Activated CD4-positive, alpha-beta T cell treated with anti-CD3 and anti-CD28 coated beads for 36 hours (primary cell): ENCODE measurements at regions not wholly inside any gene's neighbourhood (a gene's known extent, or its start where the extent isn't known, plus 50 kb on each side); places are given as distances from the start of the nearest gene placed in this dataset.
"Not testable (repeated sequence)": the region's sequence is repeated elsewhere in the genome, so short reads cannot be mapped to it uniquely, and the experiment has no call there.

Experiments used
- ATAC-seq: fragments of 200-7000 bp; cut with Tn5 transposase; one replicate; pipeline ENCODE4 v1.10.0; 2021; ENCODE audit warnings: mild to moderate bottlenecking, moderate library complexity
- CTCF ChIA-PET: fragments of 350-600 bp; sonication (Branson Sonifier 250); formaldehyde crosslinking; loops from one replicate; lab custom pipeline; 2021; ENCODE audit warnings: antibody characterized with exemption; lab: Charles Lee
- POLR2A ChIA-PET: fragments of 350-600 bp; sonication (Branson Sonifier 250); formaldehyde crosslinking; loops from one replicate; lab custom pipeline; 2021; ENCODE audit warnings: antibody characterized with exemption, inconsistent platforms; lab: Charles Lee
- DNase-seq: peaks from one replicate; pipeline ENCODE4 v3.0.0-alpha.2; 2020
- H3K27ac Mint-ChIP-seq: one replicate; pipeline ENCODE4 v1.8.0; 2021; ENCODE audit warnings: mixed read lengths
- H3K27me3 Mint-ChIP-seq: one replicate; pipeline ENCODE4 v1.8.0; 2021; ENCODE audit warnings: mixed read lengths
- H3K36me3 Mint-ChIP-seq: one replicate; pipeline ENCODE4 v1.8.0; 2021; ENCODE audit warnings: low read depth, mixed read lengths
- H3K4me1 Mint-ChIP-seq: one replicate; pipeline ENCODE4 v1.8.0; 2021; ENCODE audit warnings: mixed read lengths
- H3K4me3 Mint-ChIP-seq: one replicate; pipeline ENCODE4 v1.8.0; 2021; ENCODE audit warnings: mild to moderate bottlenecking, moderate library complexity, mixed read lengths
- H3K9me3 Mint-ChIP-seq: one replicate; pipeline ENCODE4 v1.8.0; 2021; ENCODE audit warnings: low read depth, mixed read lengths
- intact Hi-C, 2 experiments: fragments of 100-400 bp; cut with DNase I in 1 of 2; cut with micrococcal nuclease in 1 of 2; formaldehyde crosslinking; loops; one replicate each; pipeline versions ENCODE4 v1.14.2 to v1.15.1; 2022 to 2024; cut with DNase I, micrococcal nuclease

DNA sequence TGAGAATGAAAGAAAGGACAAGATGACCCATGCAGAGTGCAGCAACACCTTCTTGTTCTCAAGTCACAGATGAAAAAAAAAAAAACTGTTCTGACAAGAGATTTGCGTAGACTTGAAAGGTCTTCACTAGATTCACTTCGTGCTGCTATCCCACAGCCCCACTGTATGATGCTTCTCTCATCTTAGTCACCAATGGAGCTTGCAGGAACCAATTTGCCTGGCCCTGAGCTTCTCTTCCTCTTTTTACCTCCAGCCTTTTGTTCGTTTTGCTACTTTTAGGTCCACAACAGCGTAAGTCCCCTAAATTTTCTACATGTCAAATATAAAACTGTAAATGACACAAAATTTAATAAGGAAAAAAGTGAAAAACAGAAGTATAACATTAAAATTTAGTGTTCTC lies 107.9 kb upstream of the NAP1L1 start:
- Mint-ChIP-seq H3K36me3 (no peaks in the 10 kb centered on the region), H3K27ac (no peak overlapping the region), H3K27me3 (peaks cover 26% of the 10 kb centered on the region), H3K4me3 (no peak overlapping the region), H3K9me3 (peaks cover under 1% of the 10 kb centered on the region), H3K4me1 (peaks cover 2% of the 10 kb centered on the region)
- POLR2A ChIA-PET: no interaction called here
- ATAC-seq (no peak), DNase-seq (no peak)
- intact Hi-C loops: no loop called here
- CTCF ChIA-PET: interaction anchor here (1.1 kb wide), 1 partner anchor 15 kb away, joined by 3 read pairs; no protein-coding TSS in a partner anchor

DNA sequence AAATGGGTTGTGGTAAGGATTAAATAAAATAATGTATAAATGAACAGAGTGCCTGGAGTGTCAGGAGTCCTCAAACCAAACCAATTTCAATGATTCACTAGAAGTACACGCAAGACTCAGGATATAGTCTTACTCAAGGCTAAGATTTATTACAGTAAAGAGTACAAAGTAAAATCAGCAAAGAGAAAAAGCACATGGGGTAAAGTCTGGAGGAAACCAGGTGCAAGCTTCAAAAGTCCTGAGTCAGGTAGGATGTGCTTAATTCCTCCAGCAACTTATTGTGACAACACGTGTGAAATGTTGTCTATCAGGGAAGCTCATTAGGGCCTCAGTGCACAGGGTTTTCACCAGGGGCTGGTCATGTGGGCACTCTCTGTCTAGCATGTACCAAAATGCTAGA lies 105.8 kb upstream of the NAP1L1 start:
- no peaks in the 10 kb centered on the region for H3K9me3 Mint-ChIP-seq
- ATAC-seq: no peak
- CTCF ChIA-PET: no interaction called here

DNA sequence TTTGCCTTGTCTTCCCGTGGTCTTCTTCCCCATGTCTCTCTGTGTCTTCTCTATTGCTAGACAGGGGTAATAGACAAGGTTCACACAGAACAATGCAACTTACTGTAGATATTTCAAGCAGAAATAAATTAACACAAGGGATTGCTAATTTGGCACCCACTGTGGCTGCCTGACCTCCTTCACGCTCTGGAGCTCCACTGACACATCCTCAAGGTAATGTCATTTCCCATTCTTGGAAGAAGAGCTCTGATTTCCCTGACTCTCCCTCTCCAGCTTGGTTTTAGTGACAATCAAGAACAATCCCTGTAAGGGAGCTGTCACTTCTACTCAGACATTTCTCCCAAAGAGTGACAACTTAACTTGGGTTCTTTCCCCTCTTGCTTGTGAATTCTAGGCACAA lies 105.4 kb upstream of the NAP1L1 start:
- CTCF ChIA-PET: interaction anchor here (0.6 kb wide), 1 partner anchor 158 kb away, joined by 3 read pairs; the partner anchor contains the start of gene BBS10
- DNase-seq (no peak), ATAC-seq (no peak)
- intact Hi-C loops: no loop called here
- Mint-ChIP-seq H3K4me1 (no peaks in the 10 kb centered on the region), H3K27me3 (peaks cover 36% of the 10 kb centered on the region), H3K9me3 (no peaks in the 10 kb centered on the region), H3K4me3 (no peak overlapping the region), H3K36me3 (no peaks in the 10 kb centered on the region), H3K27ac (no peak overlapping the region)
- POLR2A ChIA-PET: no interaction called here

More for the DNA sequence above, 105.8 kb upstream of the NAP1L1 start:
- no peaks in the 10 kb centered on the region for H3K4me1 Mint-ChIP-seq
- no peak overlapping the region for H3K27ac Mint-ChIP-seq
- H3K27me3 Mint-ChIP-seq: peaks cover 39% of the 10 kb centered on the region
- H3K4me3 Mint-ChIP-seq: no peak overlapping the region
- H3K36me3 Mint-ChIP-seq: no peaks in the 10 kb centered on the region
- intact Hi-C loops: no loop called here
- POLR2A ChIA-PET: no interaction called here
- DNase-seq: no peak

DNA sequence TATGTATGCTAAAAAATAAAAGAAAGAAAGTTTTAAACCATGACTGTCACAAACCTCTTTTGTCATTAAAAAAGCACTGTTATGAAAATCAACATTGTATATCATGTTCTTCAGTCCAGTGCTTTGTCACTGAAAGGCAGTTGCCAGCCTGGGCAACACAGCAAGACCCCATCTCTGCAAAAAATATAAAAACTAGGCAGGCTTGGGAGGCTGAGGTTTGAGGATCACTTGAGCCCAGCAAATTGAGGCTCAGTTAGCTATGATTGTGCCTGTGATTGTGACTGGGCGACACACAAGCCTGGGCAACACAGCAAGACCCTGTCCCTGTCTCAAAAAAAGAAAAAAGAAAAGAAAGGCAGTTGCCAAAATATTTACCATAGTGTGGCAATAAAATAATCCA lies 102.7 kb upstream of the NAP1L1 start:
- no peak for DNase-seq
- intact Hi-C loops: no loop called here
- no peaks in the 10 kb centered on the region for H3K36me3 Mint-ChIP-seq
- peaks cover 12% of the 10 kb centered on the region for H3K4me1 Mint-ChIP-seq
- H3K27ac Mint-ChIP-seq: no peak overlapping the region
- ChIA-PET CTCF (no interaction called here), POLR2A (no interaction called here)
- no peaks in the 10 kb centered on the region for H3K9me3 Mint-ChIP-seq
- no peak for ATAC-seq
- H3K4me3 Mint-ChIP-seq: no peak overlapping the region
- H3K27me3 Mint-ChIP-seq: peaks cover 35% of the 10 kb centered on the region

DNA sequence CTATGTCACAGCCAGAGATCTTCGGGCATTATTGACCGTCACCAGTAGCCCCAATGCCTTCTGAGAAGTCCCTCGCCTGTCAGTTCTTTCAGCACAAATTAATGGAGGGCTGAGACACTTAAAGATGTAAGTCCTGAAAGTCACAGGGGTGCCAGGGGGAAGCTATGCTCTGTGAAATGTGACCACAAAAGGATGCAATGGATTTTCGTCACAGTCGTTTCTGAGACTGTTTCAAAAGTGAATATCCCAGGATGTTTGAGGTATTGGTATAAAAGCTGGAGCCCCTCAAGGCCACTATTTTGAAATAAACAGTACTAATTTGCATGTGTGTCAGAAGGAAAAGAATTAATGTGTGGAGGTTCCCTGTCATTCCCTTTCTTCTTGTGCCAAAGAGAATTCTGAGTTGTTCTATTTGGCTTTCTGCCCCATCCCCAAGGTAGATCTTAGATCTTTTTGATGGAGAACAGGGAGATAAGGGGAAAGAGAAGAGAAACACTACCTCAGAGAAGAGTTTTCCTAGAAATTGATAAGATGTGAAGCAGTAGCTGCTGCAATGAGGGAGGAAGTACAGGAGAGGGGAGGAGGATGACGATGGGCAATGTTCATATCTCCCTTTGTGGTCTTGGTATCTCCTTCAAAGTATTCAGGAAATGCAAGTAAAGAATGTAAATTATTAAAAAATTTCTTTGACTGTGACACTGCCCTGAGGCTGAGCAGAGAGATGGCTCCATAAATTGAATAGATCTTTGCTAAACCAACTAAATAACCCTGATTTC lies 101.8 kb upstream of the NAP1L1 start:
- Mint-ChIP-seq H3K4me1 (peaks cover 12% of the 10 kb centered on the region), H3K4me3 (no peak overlapping the region), H3K9me3 (no peaks in the 10 kb centered on the region), H3K27ac (no peak overlapping the region), H3K36me3 (no peaks in the 10 kb centered on the region), H3K27me3 (peaks cover 37% of the 10 kb centered on the region)
- DNase-seq (no peak), ATAC-seq (no peak)
- intact Hi-C loops: no loop called here
- CTCF ChIA-PET: no interaction called here
- POLR2A ChIA-PET: no interaction called here

DNA sequence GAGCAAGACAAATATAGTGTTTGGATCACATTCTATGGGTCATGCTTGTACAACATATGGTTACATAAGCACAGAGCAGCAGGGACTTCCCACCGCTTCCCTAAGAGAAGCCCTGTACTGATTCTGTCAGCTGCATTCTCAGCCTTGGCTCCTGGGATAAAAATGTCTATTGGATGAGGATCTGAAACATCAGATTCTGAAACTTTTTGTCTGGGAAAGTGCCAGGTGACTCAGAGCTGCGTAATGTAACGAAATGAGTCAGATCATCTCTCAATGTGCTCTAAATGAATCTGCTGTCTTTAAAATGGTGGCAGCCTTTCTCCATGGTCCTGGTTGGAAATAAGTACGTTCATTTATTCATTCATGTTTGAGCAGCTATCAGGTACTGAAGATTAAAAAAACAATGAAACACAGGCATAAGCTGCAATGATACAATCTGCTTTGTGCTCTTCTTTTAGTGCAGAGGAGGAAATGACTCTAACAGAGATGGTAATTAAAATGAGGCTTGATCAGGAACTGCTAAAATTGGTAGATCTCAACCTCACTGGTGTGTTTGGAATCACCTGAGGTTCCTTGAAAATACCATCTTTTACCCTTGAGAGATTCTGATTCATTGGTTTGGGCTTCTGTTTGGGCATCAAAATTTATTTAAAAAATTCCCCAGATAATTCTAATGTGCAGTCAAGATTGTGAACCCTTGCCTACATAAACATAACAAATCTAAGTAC lies 99.1 kb upstream of the NAP1L1 start:
- Mint-ChIP-seq H3K27ac (peak overlapping the region; percentile 68), H3K9me3 (no peaks in the 10 kb centered on the region), H3K36me3 (no peaks in the 10 kb centered on the region), H3K4me3 (no peak overlapping the region), H3K27me3 (peaks cover 49% of the 10 kb centered on the region), H3K4me1 (peaks cover 12% of the 10 kb centered on the region)
- ChIA-PET POLR2A (interaction anchor here (1.2 kb wide), 1 partner anchor 25 kb away, joined by 6 read pairs; no protein-coding TSS in a partner anchor), CTCF (no interaction called here)
- intact Hi-C loops: loop anchor here (1.0 to 5.0 kb wide), 6 partner anchors 24 to 274 kb away; no protein-coding TSS in a partner anchor
- ATAC-seq: peak; percentile 94
- DNase-seq: peak; percentile 75

DNA sequence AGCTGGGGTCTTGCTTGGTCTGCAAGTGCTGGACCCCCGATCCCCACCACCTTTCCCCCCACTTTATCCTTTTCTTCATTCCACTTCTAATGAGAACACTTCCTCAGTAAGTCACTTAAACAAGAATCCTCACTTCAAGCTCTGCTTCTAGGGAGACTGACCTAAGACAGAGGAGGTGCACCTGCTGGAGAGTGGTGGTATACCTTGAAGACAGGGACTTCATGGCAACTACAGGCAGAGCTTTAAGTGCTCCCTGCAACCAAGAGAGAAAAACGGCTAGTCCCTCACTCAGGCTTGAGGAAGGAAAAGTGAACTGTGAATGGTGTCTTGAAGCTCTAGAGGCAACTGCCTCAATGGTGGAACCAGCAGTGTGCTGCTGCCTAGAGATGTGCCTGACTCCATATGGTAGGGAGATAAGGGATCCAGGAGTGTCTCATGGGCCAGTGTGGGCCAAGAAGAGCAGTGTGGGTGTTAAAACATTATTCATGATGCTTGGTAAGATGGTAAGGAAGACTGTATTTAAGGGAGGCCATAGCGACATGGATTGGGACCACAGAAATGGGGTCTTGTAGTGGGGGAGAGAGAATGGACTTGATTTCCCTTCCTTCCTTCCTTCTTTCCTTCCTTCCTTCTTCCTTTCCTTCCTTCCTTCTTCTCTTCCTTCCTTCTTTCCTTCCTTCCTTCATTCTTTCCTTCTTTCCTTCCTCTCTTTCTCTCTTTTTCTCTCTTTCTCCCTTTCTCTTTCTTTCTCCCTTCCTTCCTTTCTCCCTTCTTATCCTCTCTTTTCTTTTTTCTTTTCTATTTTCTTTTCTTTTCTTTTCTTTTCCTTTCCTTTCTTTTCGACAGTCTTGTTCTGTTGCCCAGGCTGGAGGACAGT lies 96.2 kb upstream of the NAP1L1 start:
- ATAC-seq (no peak), DNase-seq (no peak)
- Mint-ChIP-seq H3K27me3 (peaks cover 37% of the 10 kb centered on the region), H3K9me3 (no peaks in the 10 kb centered on the region), H3K4me3 (no peak overlapping the region), H3K36me3 (no peaks in the 10 kb centered on the region), H3K4me1 (peaks cover 12% of the 10 kb centered on the region), H3K27ac (no peak overlapping the region)
- ChIA-PET CTCF (interaction anchor here (0.7 to 1.3 kb wide), 2 partner anchors 21 to 292 kb away, joined by 3 to 4 read pairs; no protein-coding TSS in a partner anchor), POLR2A (no interaction called here)
- intact Hi-C loops: loop anchor here in 1 of 2 experiments (5.0 kb wide), 1 partner anchor 277 kb away; no protein-coding TSS in a partner anchor

DNA sequence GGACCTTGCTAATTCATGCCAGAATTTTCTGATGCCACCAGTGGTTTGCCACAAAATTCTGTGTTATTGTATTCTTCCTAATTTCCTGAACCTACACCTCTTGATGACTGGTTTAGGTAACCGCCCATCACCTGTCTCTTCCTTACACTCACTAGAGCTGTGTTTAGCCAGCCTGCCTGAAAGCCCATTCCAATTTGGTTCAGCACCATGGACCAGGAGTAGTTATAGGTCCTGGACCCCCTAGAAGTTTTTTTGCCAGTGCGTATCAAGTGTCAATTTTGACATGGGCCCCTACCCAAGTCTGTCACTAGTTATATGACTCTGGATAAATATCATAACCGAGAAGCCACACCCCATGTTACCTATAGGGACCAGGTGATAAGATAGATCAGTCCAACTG lies 94.0 kb upstream of the NAP1L1 start:
- no peak overlapping the region for H3K4me3 Mint-ChIP-seq
- DNase-seq: no peak
- H3K36me3 Mint-ChIP-seq: no peaks in the 10 kb centered on the region
- CTCF ChIA-PET: no interaction called here
- intact Hi-C loops: no loop called here
- H3K27me3 Mint-ChIP-seq: peaks cover 36% of the 10 kb centered on the region
- POLR2A ChIA-PET: no interaction called here
- H3K27ac Mint-ChIP-seq: no peak overlapping the region
- H3K9me3 Mint-ChIP-seq: no peaks in the 10 kb centered on the region
- peaks cover 6% of the 10 kb centered on the region for H3K4me1 Mint-ChIP-seq
- no peak for ATAC-seq

DNA sequence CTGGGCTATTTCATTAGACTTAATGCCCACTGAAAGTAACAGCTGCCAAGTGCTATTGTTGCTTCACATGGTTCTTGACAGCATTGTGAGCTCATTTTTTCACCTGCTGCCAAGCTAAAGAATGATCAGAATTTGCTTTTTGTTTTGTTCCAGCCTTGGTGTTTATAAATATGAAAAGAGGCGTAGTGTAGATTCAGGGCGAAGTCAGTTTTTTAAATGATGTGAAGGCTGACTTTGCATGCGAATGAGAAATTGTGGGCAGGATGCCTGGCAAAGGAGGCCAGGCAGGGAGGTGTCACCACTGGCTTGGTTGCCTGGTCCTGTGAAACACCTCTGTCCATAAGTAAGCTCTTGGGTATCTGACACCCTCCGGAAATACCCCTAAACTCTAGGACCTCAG lies 93.3 kb upstream of the NAP1L1 start:
- H3K27ac Mint-ChIP-seq: no peak overlapping the region
- H3K9me3 Mint-ChIP-seq: no peaks in the 10 kb centered on the region
- DNase-seq (no peak), ATAC-seq (no peak)
- H3K27me3 Mint-ChIP-seq: peaks cover 34% of the 10 kb centered on the region
- no peak overlapping the region for H3K4me3 Mint-ChIP-seq
- H3K4me1 Mint-ChIP-seq: peaks cover 2% of the 10 kb centered on the region
- POLR2A ChIA-PET: no interaction called here
- no peaks in the 10 kb centered on the region for H3K36me3 Mint-ChIP-seq
- intact Hi-C loops: no loop called here
- CTCF ChIA-PET: interaction anchor here (1.3 kb wide), 1 partner anchor 15 kb away, joined by 3 read pairs; no protein-coding TSS in a partner anchor

DNA sequence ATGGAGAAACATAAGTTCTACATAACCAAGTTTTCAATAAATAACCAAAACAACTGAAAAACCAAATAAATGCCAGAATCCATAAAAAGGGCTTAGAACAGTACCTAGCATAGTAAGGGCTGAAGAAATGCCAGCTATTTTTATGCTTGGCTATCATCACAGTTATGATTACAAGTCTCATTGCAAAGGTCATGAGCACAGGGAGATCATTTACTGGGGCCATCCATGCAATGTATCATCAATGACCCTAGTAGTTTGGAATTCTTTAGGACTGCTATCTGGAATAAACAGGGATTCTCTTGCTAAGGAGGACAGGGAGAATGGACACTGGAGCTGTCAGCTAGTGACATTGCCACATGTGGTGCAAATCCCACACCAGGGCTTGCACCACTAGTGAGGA lies 92.5 kb upstream of the NAP1L1 start:
- ChIA-PET CTCF (interaction anchor here (1.3 kb wide), 1 partner anchor 15 kb away, joined by 3 read pairs; no protein-coding TSS in a partner anchor), POLR2A (no interaction called here)
- ATAC-seq: no peak
- H3K4me1 Mint-ChIP-seq: no peaks in the 10 kb centered on the region
- no peaks in the 10 kb centered on the region for H3K9me3 Mint-ChIP-seq
- H3K36me3 Mint-ChIP-seq: no peaks in the 10 kb centered on the region
- intact Hi-C loops: no loop called here
- no peak for DNase-seq
- H3K4me3 Mint-ChIP-seq: no peak overlapping the region
- peaks cover 33% of the 10 kb centered on the region for H3K27me3 Mint-ChIP-seq
- no peak overlapping the region for H3K27ac Mint-ChIP-seq

DNA sequence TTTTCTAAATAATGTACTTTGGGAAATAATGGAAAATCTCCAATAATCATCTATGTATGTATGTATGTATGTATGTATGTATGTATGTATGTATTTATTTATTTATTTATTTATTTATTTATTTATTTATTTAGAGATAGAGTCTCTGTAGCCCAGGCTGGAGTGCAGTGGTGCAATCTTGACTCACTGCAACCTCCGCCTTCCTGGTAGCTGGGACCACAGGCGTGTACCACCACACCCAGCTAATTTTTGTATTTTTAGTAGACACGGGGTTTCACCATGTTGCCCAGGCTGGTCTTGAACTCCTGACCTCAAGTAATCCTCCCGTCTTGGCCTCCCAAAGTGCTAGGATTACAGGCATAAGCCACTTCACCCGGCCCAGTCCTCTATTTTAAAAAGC lies 91.5 kb upstream of the NAP1L1 start:
- H3K36me3 Mint-ChIP-seq, intact Hi-C loops, ATAC-seq, DNase-seq, H3K9me3 Mint-ChIP-seq, POLR2A ChIA-PET, H3K4me1 Mint-ChIP-seq, H3K27ac Mint-ChIP-seq, H3K4me3 Mint-ChIP-seq: not testable (repeated sequence)
- peaks cover 32% of the 10 kb centered on the region for H3K27me3 Mint-ChIP-seq
- CTCF ChIA-PET: interaction anchor here (0.7 kb wide), 1 partner anchor 46 kb away, joined by 3 read pairs; no protein-coding TSS in a partner anchor
